Caco-2 (cell line): ENCODE measurements at regions not wholly inside any gene's neighbourhood (a gene's known extent, or its start where the extent isn't known, plus 50 kb on each side); places are given as distances from the start of the nearest gene placed in this dataset.

ENCODE experiments used
- BruUV-seq: library from RNA; stranded (reverse); fragments of 400-500 nt; replicated peaks from 2 replicates; lab custom pipeline; 2021; lab: Mats Ljungman, UMichigan
- CTCF ChIA-PET: fragments of 300-600 bp; sonication (Branson Sonifier 250); formaldehyde crosslinking; loops from one replicate; lab custom pipeline; 2022; ENCODE audit warnings: antibody characterized with exemption; lab: Charles Lee
- POLR2A ChIA-PET: fragments of 300-600 bp; sonication (Branson Sonifier 250); formaldehyde crosslinking; loops from one replicate; lab custom pipeline; 2022; ENCODE audit warnings: antibody characterized with exemption; lab: Charles Lee
- DNase-seq, 2 experiments: peaks; one replicate each; pipeline versions ENCODE4 v3.0.0 to v3.0.0-alpha.2; 2020 to 2022
- H3K27me3 ChIP-seq: replicated peaks from 2 replicates; pipeline ENCODE4 v1.6.0; 2011; ENCODE audit warnings: low read length; ENCODE audit not compliant: control insufficient read depth, insufficient read depth
- H3K36me3 ChIP-seq: 2 replicates; pipeline ENCODE4 v1.5.1; 2011; ENCODE audit warnings: low read length; ENCODE audit not compliant: control insufficient read depth, insufficient read depth
- H3K4me1 ChIP-seq: fragments of 250-450 bp; sonication (Bioruptor Pico); 2 replicates; pipeline ENCODE4 v1.5.1; 2020; ENCODE audit warnings: mild to moderate bottlenecking
- H3K4me3 ChIP-seq: 2 replicates; pipeline ENCODE4 v1.5.1; 2011; ENCODE audit warnings: low read depth, mild to moderate bottlenecking, control low read depth, low read length
- H3K9me3 ChIP-seq: fragments of 250-450 bp; sonication (Bioruptor Pico); 2 replicates; pipeline ENCODE4 v1.5.1; 2020; ENCODE audit warnings: mild to moderate bottlenecking, moderate library complexity
- H3K27ac Mint-ChIP-seq: one replicate; pipeline ENCODE4 v1.8.0; 2022; ENCODE audit warnings: mixed read lengths; ENCODE audit not compliant: unreplicated experiment
- H3K27me3 Mint-ChIP-seq: one replicate; pipeline ENCODE4 v1.8.0; 2022; ENCODE audit warnings: mixed read lengths; ENCODE audit not compliant: insufficient read depth, unreplicated experiment
- H3K36me3 Mint-ChIP-seq: one replicate; pipeline ENCODE4 v1.8.0; 2022; ENCODE audit warnings: mild to moderate bottlenecking, mixed read lengths; ENCODE audit not compliant: insufficient read depth, unreplicated experiment
- H3K4me1 Mint-ChIP-seq: one replicate; pipeline ENCODE4 v1.8.0; 2022; ENCODE audit warnings: low read depth, mixed read lengths; ENCODE audit not compliant: unreplicated experiment
- H3K4me3 Mint-ChIP-seq: one replicate; pipeline ENCODE4 v1.8.0; 2022; ENCODE audit warnings: mild to moderate bottlenecking, moderate library complexity, mixed read lengths; ENCODE audit not compliant: unreplicated experiment
- H3K9me3 Mint-ChIP-seq: one replicate; pipeline ENCODE4 v1.8.0; 2022; ENCODE audit warnings: mixed read lengths; ENCODE audit not compliant: unreplicated experiment
- intact Hi-C: fragments of 100-400 bp; cut with micrococcal nuclease; formaldehyde crosslinking; loops from one replicate; pipeline ENCODE4 v1.10.0; 2022; ENCODE audit not compliant: unreplicated experiment
- TF ChIP-seq, protein P1 (sequence below), 2 experiments: fragments of 200-600 bp in 1 of 2; IDR thresholded peaks; 1 replicate in 1 of 2; 2 replicates in 1 of 2; pipeline versions ENCODE4 v1.5.1 to v1.8.0; 2011 to 2022; ENCODE audit warnings: antibody characterized with exemption in 1 of 2, control low read depth in 1 of 2, inconsistent platforms in 1 of 2, low read depth in 1 of 2, low read length in 1 of 2, mild to moderate bottlenecking in 1 of 2, moderate library complexity in 1 of 2; ENCODE audit not compliant: insufficient read depth in 1 of 2, severe bottlenecking in 1 of 2, unreplicated experiment in 1 of 2

DNA sequence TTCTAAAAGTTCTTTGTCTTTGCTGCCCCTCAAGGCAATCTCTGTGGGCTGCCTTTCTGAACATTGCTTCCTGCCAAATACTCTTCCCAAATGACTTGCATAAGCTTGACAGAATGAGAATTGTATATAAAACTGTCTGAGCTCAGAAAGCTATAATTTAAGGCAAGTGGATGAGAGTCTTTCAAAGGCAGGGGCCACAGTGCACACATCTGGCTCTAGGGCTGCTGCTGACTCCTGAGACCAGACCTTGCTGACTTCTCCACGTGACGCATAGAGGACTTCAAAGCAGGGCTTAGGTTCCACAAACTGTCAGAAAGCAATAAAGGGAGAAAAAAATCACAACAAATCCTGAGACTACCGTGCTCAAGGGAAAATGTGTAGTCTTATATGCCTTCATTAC is 79.4 kb upstream of the DIRAS2 start:
- Histone ChIP-seq H3K4me1 (no peaks in the 10 kb centered on the region), H3K27me3 (no peaks in the 10 kb centered on the region), H3K36me3 (no peaks in the 10 kb centered on the region), H3K4me3 (no peak overlapping the region), H3K9me3 (no peaks in the 10 kb centered on the region)
- no peaks in the 10 kb centered on the region for H3K9me3 Mint-ChIP-seq
- peaks cover 5% of the 10 kb centered on the region for H3K27me3 Mint-ChIP-seq
- no peaks in the 10 kb centered on the region for H3K4me1 Mint-ChIP-seq
- POLR2A ChIA-PET, result no interaction called here
- no peak overlapping the region for H3K4me3 Mint-ChIP-seq
- DNase-seq, result no peak
- H3K27ac Mint-ChIP-seq, result no peak overlapping the region
- intact Hi-C loops, result no loop called here
- TF ChIP-seq, protein P1, sequence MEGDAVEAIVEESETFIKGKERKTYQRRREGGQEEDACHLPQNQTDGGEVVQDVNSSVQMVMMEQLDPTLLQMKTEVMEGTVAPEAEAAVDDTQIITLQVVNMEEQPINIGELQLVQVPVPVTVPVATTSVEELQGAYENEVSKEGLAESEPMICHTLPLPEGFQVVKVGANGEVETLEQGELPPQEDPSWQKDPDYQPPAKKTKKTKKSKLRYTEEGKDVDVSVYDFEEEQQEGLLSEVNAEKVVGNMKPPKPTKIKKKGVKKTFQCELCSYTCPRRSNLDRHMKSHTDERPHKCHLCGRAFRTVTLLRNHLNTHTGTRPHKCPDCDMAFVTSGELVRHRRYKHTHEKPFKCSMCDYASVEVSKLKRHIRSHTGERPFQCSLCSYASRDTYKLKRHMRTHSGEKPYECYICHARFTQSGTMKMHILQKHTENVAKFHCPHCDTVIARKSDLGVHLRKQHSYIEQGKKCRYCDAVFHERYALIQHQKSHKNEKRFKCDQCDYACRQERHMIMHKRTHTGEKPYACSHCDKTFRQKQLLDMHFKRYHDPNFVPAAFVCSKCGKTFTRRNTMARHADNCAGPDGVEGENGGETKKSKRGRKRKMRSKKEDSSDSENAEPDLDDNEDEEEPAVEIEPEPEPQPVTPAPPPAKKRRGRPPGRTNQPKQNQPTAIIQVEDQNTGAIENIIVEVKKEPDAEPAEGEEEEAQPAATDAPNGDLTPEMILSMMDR (IDR thresholded peaks at IDR 0.05; ENCODE audit: insufficient read depth in 1 of 2, low read depth in 1 of 2, low read length in 1 of 2, severe bottlenecking in 1 of 2, unreplicated experiment in 1 of 2), result no peak
- no TSS peak for BruUV-seq
- H3K36me3 Mint-ChIP-seq, result no peaks in the 10 kb centered on the region
- CTCF ChIA-PET, result no interaction called here

- H3K4me3 Mint-ChIP-seq, result no peak overlapping the region
- POLR2A ChIA-PET, result interaction anchor here (0.6 kb wide), 1 partner anchor 124 kb away, joined by 3 read pairs; no protein-coding TSS in a partner anchor
Observed at GRCh38 chr9:90720621-90721265, 78.1 kb upstream of the DIRAS2 start.

DNA sequence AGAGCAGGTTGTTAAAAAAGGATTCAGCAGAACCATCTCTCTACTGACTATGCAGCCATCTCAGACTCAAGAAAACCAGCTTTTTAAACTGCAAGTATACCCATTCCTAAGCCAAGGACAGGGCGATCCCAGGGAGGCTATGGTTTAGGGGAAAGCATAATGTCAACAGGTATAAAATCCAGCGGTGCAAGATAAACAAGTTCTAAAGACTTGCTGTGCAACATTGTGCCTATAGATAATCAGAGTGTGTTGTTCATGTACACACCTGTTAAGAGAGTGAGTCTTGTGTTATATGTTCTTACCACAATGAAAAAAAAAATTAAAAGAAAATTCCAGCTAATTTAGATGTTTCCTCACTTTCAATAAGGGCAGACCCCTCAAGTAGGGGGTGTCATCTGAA is 63.6 kb upstream of the DIRAS2 start:
- Histone ChIP-seq H3K36me3 (no peaks in the 10 kb centered on the region), H3K4me3 (no peak overlapping the region), H3K4me1 (no peaks in the 10 kb centered on the region), H3K9me3 (no peaks in the 10 kb centered on the region), H3K27me3 (no peaks in the 10 kb centered on the region)
- Mint-ChIP-seq H3K27ac (no peak overlapping the region), H3K27me3 (no peaks in the 10 kb centered on the region), H3K9me3 (no peaks in the 10 kb centered on the region), H3K4me1 (no peaks in the 10 kb centered on the region), H3K4me3 (no peak overlapping the region), H3K36me3 (no peaks in the 10 kb centered on the region)
- ChIA-PET CTCF (no interaction called here), POLR2A (no interaction called here)
- BruUV-seq, result no TSS peak
- DNase-seq, result no peak
- intact Hi-C loops, result no loop called here
- TF ChIP-seq, protein P1 (IDR thresholded peaks at IDR 0.05; ENCODE audit: insufficient read depth in 1 of 2, low read depth in 1 of 2, low read length in 1 of 2, severe bottlenecking in 1 of 2, unreplicated experiment in 1 of 2), result no peak

More at GRCh38 chr9:90720621-90721265, 78.1 kb upstream of the DIRAS2 start:
- no peaks in the 10 kb centered on the region for H3K9me3 Mint-ChIP-seq
- Histone ChIP-seq H3K4me3 (no peak overlapping the region), H3K27me3 (no peaks in the 10 kb centered on the region), H3K4me1 (no peaks in the 10 kb centered on the region), H3K9me3 (no peaks in the 10 kb centered on the region), H3K36me3 (no peaks in the 10 kb centered on the region)
- CTCF ChIA-PET, result no interaction called here
- H3K27me3 Mint-ChIP-seq, result peaks cover 5% of the 10 kb centered on the region
- H3K36me3 Mint-ChIP-seq, result no peaks in the 10 kb centered on the region
- no peak for DNase-seq
- TF ChIP-seq, protein P1 (IDR thresholded peaks at IDR 0.05; ENCODE audit: insufficient read depth in 1 of 2, low read depth in 1 of 2, low read length in 1 of 2, severe bottlenecking in 1 of 2, unreplicated experiment in 1 of 2), result no peak
- BruUV-seq, result no TSS peak
- intact Hi-C loops, result no loop called here
- no peak overlapping the region for H3K27ac Mint-ChIP-seq
- no peaks in the 10 kb centered on the region for H3K4me1 Mint-ChIP-seq
